Smooth muscle cell (in vitro differentiated cells): ENCODE measurements at regions not wholly inside any gene's neighbourhood (a gene's known extent, or its start where the extent isn't known, plus 50 kb on each side); places are given as distances from the start of the nearest gene placed in this dataset.

Experiments used
- DNase-seq: peaks from one replicate; lab custom pipeline; 2025; ENCODE audit not compliant: unreplicated experiment; lab: John Stamatoyannopoulos, UW
- H2AFZ ChIP-seq: fragments of 200-600 bp; sonication (generic); 2 replicates; pipeline ENCODE4 v1.6.0; 2016; ENCODE audit warnings: antibody characterized with exemption, low read depth, mild to moderate bottlenecking
- H3F3A ChIP-seq: fragments of 200-600 bp; sonication (generic); 2 replicates; pipeline ENCODE4 v1.6.0; 2017; ENCODE audit warnings: antibody characterized with exemption, low read depth
- H3K27ac ChIP-seq: fragments of 200-600 bp; sonication (generic); 2 replicates; pipeline ENCODE4 v1.5.1; 2016; ENCODE audit warnings: low read depth, mild to moderate bottlenecking
- H3K27me3 ChIP-seq: fragments of 200-600 bp; sonication (generic); 2 replicates; pipeline ENCODE4 v1.6.1; 2016; ENCODE audit warnings: low read depth, mild to moderate bottlenecking
- H3K36me3 ChIP-seq: fragments of 200-600 bp; sonication (generic); 2 replicates; pipeline ENCODE4 v1.5.1; 2016; ENCODE audit warnings: low read depth
- H3K4me1 ChIP-seq: fragments of 200-600 bp; sonication (generic); 2 replicates; pipeline ENCODE4 v1.5.1; 2016; ENCODE audit warnings: low read depth
- H3K4me2 ChIP-seq: fragments of 200-600 bp; sonication (generic); 2 replicates; pipeline ENCODE4 v1.6.0; 2016; ENCODE audit warnings: mild to moderate bottlenecking
- H3K4me3 ChIP-seq: fragments of 200-600 bp; sonication (generic); 2 replicates; pipeline ENCODE4 v1.5.1; 2016; ENCODE audit warnings: mild to moderate bottlenecking
- H3K79me2 ChIP-seq: fragments of 200-600 bp; sonication (generic); 2 replicates; pipeline ENCODE4 v1.6.0; 2016; ENCODE audit warnings: low read depth, mild to moderate bottlenecking
- H3K9ac ChIP-seq: fragments of 200-600 bp; sonication (generic); 2 replicates; pipeline ENCODE4 v1.6.0; 2016; ENCODE audit warnings: low read depth
- H3K9me3 ChIP-seq: fragments of 200-600 bp; sonication (generic); replicated peaks from 2 replicates; pipeline ENCODE4 v1.5.1; 2016; ENCODE audit warnings: low read depth
- H4K20me1 ChIP-seq: fragments of 200-600 bp; sonication (generic); 2 replicates; pipeline ENCODE4 v1.6.0; 2016; ENCODE audit warnings: low read depth
- WGBS: methylation state at CpG from one replicate; pipeline ENCODE4 v1.1.7; 2016; ENCODE audit warnings: low lambda C conversion rate; 5-methylcytosine and 5-hydroxymethylcytosine counted together
- TF ChIP-seq, protein P1 (sequence below): fragments of 200-600 bp; sonication (generic); IDR thresholded peaks from 2 replicates; pipeline ENCODE4 v1.5.1; 2017; ENCODE audit warnings: borderline replicate concordance, mild to moderate bottlenecking, antibody characterized with exemption; ENCODE audit not compliant: insufficient read depth, poor library complexity, severe bottlenecking

DNA sequence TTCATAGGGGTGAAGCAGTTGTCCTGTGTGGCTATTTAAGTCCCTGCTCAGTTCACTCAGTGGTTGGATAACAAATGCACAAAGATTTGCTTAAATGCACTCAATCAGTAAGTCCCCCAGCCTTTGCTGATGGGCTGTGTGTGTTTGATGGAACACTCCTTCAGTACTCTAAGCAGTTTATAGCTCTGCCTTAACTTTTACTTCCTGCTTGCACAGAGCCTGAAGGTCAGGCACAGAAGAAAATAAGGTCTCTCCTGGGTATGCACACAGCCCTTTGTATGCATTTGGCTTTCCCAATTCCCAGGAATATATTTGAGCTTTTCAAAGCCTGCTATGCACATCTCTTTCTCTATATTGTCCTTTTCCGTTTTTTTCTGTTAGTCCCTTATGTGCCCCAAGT, 208.7 kb upstream of the STK17B start:
- Histone ChIP-seq H3K4me2 (no peak overlapping the region), H3K4me1 (no peaks in the 10 kb centered on the region), H3K4me3 (no peak overlapping the region), H3K9me3 (no peaks in the 10 kb centered on the region), H2AFZ (no peak overlapping the region), H4K20me1 (no peaks in the 10 kb centered on the region), H3K27ac (no peak overlapping the region), H3K27me3 (no peaks in the 10 kb centered on the region), H3K79me2 (no peaks in the 10 kb centered on the region), H3K9ac (no peak overlapping the region), H3F3A (no peaks in the 10 kb centered on the region), H3K36me3 (no peaks in the 10 kb centered on the region)
- TF ChIP-seq, protein P1, sequence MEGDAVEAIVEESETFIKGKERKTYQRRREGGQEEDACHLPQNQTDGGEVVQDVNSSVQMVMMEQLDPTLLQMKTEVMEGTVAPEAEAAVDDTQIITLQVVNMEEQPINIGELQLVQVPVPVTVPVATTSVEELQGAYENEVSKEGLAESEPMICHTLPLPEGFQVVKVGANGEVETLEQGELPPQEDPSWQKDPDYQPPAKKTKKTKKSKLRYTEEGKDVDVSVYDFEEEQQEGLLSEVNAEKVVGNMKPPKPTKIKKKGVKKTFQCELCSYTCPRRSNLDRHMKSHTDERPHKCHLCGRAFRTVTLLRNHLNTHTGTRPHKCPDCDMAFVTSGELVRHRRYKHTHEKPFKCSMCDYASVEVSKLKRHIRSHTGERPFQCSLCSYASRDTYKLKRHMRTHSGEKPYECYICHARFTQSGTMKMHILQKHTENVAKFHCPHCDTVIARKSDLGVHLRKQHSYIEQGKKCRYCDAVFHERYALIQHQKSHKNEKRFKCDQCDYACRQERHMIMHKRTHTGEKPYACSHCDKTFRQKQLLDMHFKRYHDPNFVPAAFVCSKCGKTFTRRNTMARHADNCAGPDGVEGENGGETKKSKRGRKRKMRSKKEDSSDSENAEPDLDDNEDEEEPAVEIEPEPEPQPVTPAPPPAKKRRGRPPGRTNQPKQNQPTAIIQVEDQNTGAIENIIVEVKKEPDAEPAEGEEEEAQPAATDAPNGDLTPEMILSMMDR, result no peak
- WGBS, result 90% methylated on average over 1 of the region's 1 CpG
- no peak for DNase-seq

DNA sequence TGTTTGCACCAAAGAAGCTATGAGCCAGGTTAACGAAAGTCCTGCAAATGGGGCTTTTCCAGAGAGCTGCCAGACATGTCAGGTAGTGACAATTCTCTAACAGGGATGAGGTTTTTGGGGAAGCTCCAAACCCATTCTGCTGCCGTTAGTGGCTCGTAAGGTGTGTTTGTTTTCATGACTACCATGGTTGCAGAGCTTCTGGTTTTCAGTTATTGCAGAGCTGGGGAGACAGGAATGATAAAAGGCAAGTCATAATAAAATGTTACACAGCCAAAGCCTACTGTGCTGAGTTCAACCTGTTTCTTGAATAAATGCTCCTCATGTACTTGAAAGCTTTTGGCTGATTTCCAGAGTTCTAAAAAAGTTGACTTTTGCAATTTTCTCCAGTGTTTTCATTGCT, 209.2 kb upstream of the STK17B start:
- no peaks in the 10 kb centered on the region for H3K9me3 ChIP-seq
- H4K20me1 ChIP-seq, result no peaks in the 10 kb centered on the region
- H3F3A ChIP-seq, result no peaks in the 10 kb centered on the region
- no peak overlapping the region for H3K9ac ChIP-seq
- no peak overlapping the region for H3K4me3 ChIP-seq
- DNase-seq, result no peak
- H3K27ac ChIP-seq, result no peak overlapping the region
- no peak overlapping the region for H2AFZ ChIP-seq
- TF ChIP-seq, protein P1, result no peak
- no peaks in the 10 kb centered on the region for H3K27me3 ChIP-seq
- no peaks in the 10 kb centered on the region for H3K36me3 ChIP-seq
- no peaks in the 10 kb centered on the region for H3K79me2 ChIP-seq
- H3K4me2 ChIP-seq, result no peak overlapping the region
- 82% methylated on average over 3 of the region's 3 CpGs for WGBS
- no peaks in the 10 kb centered on the region for H3K4me1 ChIP-seq

DNA sequence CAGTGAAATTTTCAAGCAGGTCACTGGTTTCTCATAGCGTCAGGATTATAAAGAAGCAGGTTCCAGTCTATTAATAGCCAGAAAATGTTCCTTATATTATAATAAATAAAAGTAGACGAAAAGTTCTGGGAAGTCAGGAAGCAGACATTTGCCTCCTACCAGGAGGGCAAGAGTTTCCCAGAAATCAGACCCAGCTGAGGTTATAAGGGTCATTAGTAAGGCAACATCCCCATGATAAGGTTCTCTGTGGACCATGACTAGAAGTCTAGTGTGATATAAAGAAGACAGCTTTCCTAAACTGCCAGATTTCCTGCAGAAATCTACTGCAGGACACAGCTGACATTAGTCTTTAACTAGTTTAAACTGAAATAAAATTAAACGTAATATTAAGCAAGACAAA, 210.1 kb upstream of the STK17B start:
- H3K9me3 ChIP-seq, result no peaks in the 10 kb centered on the region
- H4K20me1 ChIP-seq, result no peaks in the 10 kb centered on the region
- 61% methylated on average over 3 of the region's 3 CpGs for WGBS
- H3K4me2 ChIP-seq, result no peak overlapping the region
- H3K4me3 ChIP-seq, result no peak overlapping the region
- DNase-seq, result no peak
- no peaks in the 10 kb centered on the region for H3F3A ChIP-seq
- no peaks in the 10 kb centered on the region for H3K4me1 ChIP-seq
- no peak overlapping the region for H3K27ac ChIP-seq
- no peaks in the 10 kb centered on the region for H3K27me3 ChIP-seq
- H3K9ac ChIP-seq, result no peak overlapping the region
- no peaks in the 10 kb centered on the region for H3K36me3 ChIP-seq
- H2AFZ ChIP-seq, result no peak overlapping the region
- TF ChIP-seq, protein P1, result no peak
- H3K79me2 ChIP-seq, result no peaks in the 10 kb centered on the region

DNA sequence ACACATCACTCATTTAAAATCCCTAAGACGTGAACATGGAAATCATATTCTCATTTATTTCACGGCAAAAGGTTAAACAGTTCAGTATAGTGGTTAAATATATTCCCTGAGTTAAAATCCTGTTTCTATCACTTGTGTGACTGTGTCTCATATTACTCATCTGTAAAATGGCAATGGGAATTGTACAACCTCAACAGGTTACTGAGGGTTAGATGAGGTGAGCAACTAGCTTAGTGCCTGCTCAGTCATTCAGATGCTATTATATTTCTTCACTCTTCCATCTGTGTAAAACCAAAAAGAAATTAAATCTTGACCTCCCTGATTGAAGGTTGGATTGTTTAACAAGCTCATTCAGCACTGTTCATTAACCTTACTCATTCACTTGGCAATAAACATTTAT, 212.4 kb upstream of the STK17B start:
- no peak for DNase-seq

More for the DNA sequence above, 212.4 kb upstream of the STK17B start:
- H3K27me3 ChIP-seq, result no peaks in the 10 kb centered on the region
- H3K9ac ChIP-seq, result no peak overlapping the region
- no peak overlapping the region for H3K4me3 ChIP-seq
- TF ChIP-seq, protein P1, result no peak
- H2AFZ ChIP-seq, result no peak overlapping the region
- H3K9me3 ChIP-seq, result no peaks in the 10 kb centered on the region
- no peaks in the 10 kb centered on the region for H3F3A ChIP-seq
- no peaks in the 10 kb centered on the region for H4K20me1 ChIP-seq
- no peak overlapping the region for H3K4me2 ChIP-seq
- H3K79me2 ChIP-seq, result no peaks in the 10 kb centered on the region
- H3K36me3 ChIP-seq, result no peaks in the 10 kb centered on the region
- no peaks in the 10 kb centered on the region for H3K4me1 ChIP-seq
- no peak overlapping the region for H3K27ac ChIP-seq
- WGBS, result 98% methylated on average over 2 of the region's 2 CpGs
